CD4-positive, alpha-beta memory T cell (primary cell): ENCODE measurements at regions not wholly inside any gene's neighbourhood (a gene's known extent, or its start where the extent isn't known, plus 50 kb on each side); places are given as distances from the start of the nearest gene placed in this dataset.

Experiments
- CTCF ChIA-PET: fragments of 350-600 bp; sonication (Branson Sonifier 250); formaldehyde crosslinking; loops from one replicate; lab custom pipeline; 2021; ENCODE audit warnings: inconsistent platforms; ENCODE audit not compliant: partially characterized antibody; lab: Charles Lee
- POLR2A ChIA-PET: fragments of 350-600 bp; sonication (Branson Sonifier 250); formaldehyde crosslinking; loops from one replicate; lab custom pipeline; 2021; ENCODE audit not compliant: partially characterized antibody; lab: Charles Lee
- DNase-seq, 5 donors: peaks; one replicate each; pipeline versions ENCODE4 v3.0.0 to v3.0.0-alpha.2; 2020 to 2022; ENCODE audit warnings: mixed read lengths in 1 of 5
- H3K27ac ChIP-seq: one replicate; pipeline ENCODE4 v1.7.0; 2013; ENCODE audit warnings: low read depth, low read length
- H3K27me3 ChIP-seq: 2 replicates; pipeline ENCODE4 v1.7.0; 2013; ENCODE audit warnings: mild to moderate bottlenecking, low read length, moderate library complexity; ENCODE audit not compliant: insufficient read depth
- H3K36me3 ChIP-seq: 2 replicates; pipeline ENCODE4 v1.7.0; 2013; ENCODE audit warnings: mild to moderate bottlenecking, low read length, moderate library complexity; ENCODE audit not compliant: insufficient read depth
- H3K4me1 ChIP-seq: 2 replicates; pipeline ENCODE4 v1.7.0; 2013; ENCODE audit warnings: mild to moderate bottlenecking, low read length, moderate library complexity; ENCODE audit not compliant: insufficient read depth
- H3K4me3 ChIP-seq, 2 donors: one replicate each; pipeline ENCODE4 v1.7.0; 2013; ENCODE audit warnings: low read length in 2 of 2, mild to moderate bottlenecking in 1 of 2
- H3K9me3 ChIP-seq, 2 donors: one replicate each; pipeline ENCODE4 v1.7.0; 2013; ENCODE audit warnings: low read length in 2 of 2, control low read depth in 1 of 2; ENCODE audit not compliant: control insufficient read depth in 1 of 2
- H3K27ac Mint-ChIP-seq, 7 donors: one replicate each; pipeline ENCODE4 v1.8.0; 2020 to 2021; ENCODE audit warnings: mixed read lengths in 7 of 7, mild to moderate bottlenecking in 6 of 7, inconsistent platforms in 3 of 7, moderate library complexity in 3 of 7
- H3K27me3 Mint-ChIP-seq, 2 donors: one replicate each; pipeline ENCODE4 v1.8.0; 2020 to 2021; ENCODE audit warnings: mixed read lengths in 2 of 2
- H3K36me3 Mint-ChIP-seq, 2 donors: one replicate each; pipeline ENCODE4 v1.8.0; 2020 to 2021; ENCODE audit warnings: mixed read lengths in 2 of 2, inconsistent platforms in 1 of 2, mild to moderate bottlenecking in 1 of 2
- H3K4me1 Mint-ChIP-seq, 4 donors: one replicate each; pipeline ENCODE4 v1.8.0; 2020 to 2021; ENCODE audit warnings: mixed read lengths in 4 of 4, mild to moderate bottlenecking in 1 of 4
- H3K4me3 Mint-ChIP-seq, 8 donors: one replicate each; pipeline ENCODE4 v1.8.0; 2020 to 2021; ENCODE audit warnings: mixed read lengths in 8 of 8, mild to moderate bottlenecking in 7 of 8, moderate library complexity in 6 of 8, inconsistent platforms in 3 of 8
- H3K9me3 Mint-ChIP-seq, 8 donors: one replicate each; pipeline ENCODE4 v1.8.0; 2020 to 2021; ENCODE audit warnings: mixed read lengths in 8 of 8, mild to moderate bottlenecking in 5 of 8, inconsistent platforms in 3 of 8, moderate library complexity in 1 of 8
- intact Hi-C: fragments of 100-400 bp; cut with micrococcal nuclease; formaldehyde crosslinking; loops from one replicate; pipeline ENCODE4 v1.15.1; 2023

- intact Hi-C loops: no loop called here
- CTCF ChIA-PET: no interaction called here
- H3K9me3 ChIP-seq: no peaks in the 10 kb centered on the region
- Mint-ChIP-seq H3K9me3 (no peaks in the 10 kb centered on the region), H3K4me1 (no peaks in the 10 kb centered on the region), H3K27me3 (peaks cover 0 to 3% of the 10 kb centered on the region in 2 donors), H3K36me3 (no peaks in the 10 kb centered on the region), H3K27ac (no peak overlapping the region), H3K4me3 (no peak overlapping the region)
- H3K27ac ChIP-seq: no peak overlapping the region
- POLR2A ChIA-PET: no interaction called here
- H3K27me3 ChIP-seq: no peaks in the 10 kb centered on the region
- no peaks in the 10 kb centered on the region for H3K4me1 ChIP-seq
- no peak overlapping the region for H3K4me3 ChIP-seq
- no peaks in the 10 kb centered on the region for H3K36me3 ChIP-seq
- no peak for DNase-seq
These were observed 248.5 kb upstream of the CXXC4 start for GRCh38 chr4:104743215-104743653.

- no peak for DNase-seq
- no peaks in the 10 kb centered on the region for H3K36me3 ChIP-seq
- ChIA-PET CTCF (no interaction called here), POLR2A (no interaction called here)
- no peaks in the 10 kb centered on the region for H3K27me3 Mint-ChIP-seq
- H3K9me3 Mint-ChIP-seq: no peaks in the 10 kb centered on the region
- H3K4me1 ChIP-seq: no peaks in the 10 kb centered on the region
- H3K4me3 ChIP-seq: no peak overlapping the region
- no peaks in the 10 kb centered on the region for H3K9me3 ChIP-seq
- H3K27ac Mint-ChIP-seq: no peak overlapping the region
- no peaks in the 10 kb centered on the region for H3K36me3 Mint-ChIP-seq
- intact Hi-C loops: no loop called here
- H3K4me1 Mint-ChIP-seq: peaks cover 0 to 2% (median under 1%) of the 10 kb centered on the region in 4 donors
- H3K4me3 Mint-ChIP-seq: no peak overlapping the region
- no peaks in the 10 kb centered on the region for H3K27me3 ChIP-seq
- no peak overlapping the region for H3K27ac ChIP-seq
These were observed 252.9 kb upstream of the CXXC4 start for GRCh38 chr4:104747635-104748034.

DNA sequence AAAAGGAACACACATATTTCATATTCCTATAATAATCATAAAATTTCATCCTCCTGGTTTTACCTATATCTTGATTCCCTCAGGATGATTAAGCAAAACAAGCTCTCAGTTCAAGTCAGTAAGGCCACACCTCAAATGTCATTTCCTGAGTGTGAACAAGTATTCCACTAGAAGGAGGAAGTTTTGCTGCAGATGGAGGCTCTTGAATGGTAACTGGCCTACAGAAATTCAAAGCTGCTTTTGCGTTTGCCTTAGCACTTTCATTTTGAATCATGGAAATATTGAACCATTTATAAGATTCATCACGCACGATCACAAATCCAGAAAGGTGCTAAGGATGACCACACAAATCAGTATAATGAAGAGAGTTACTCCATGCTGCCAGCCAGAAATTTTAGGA is 254.4 kb upstream of the CXXC4 start:
- no peaks in the 10 kb centered on the region for H3K36me3 ChIP-seq
- H3K9me3 Mint-ChIP-seq: peaks cover 0 to 3% (median under 1%) of the 10 kb centered on the region in 8 donors
- H3K4me3 ChIP-seq: no peak overlapping the region
- no peaks in the 10 kb centered on the region for H3K27me3 Mint-ChIP-seq
- no peak overlapping the region for H3K4me3 Mint-ChIP-seq
- H3K27ac ChIP-seq: no peak overlapping the region
- intact Hi-C loops: no loop called here
- POLR2A ChIA-PET: no interaction called here
- no peak overlapping the region for H3K27ac Mint-ChIP-seq
- no peaks in the 10 kb centered on the region for H3K9me3 ChIP-seq
- H3K27me3 ChIP-seq: no peaks in the 10 kb centered on the region
- H3K36me3 Mint-ChIP-seq: no peaks in the 10 kb centered on the region
- no peak for DNase-seq
- no peaks in the 10 kb centered on the region for H3K4me1 ChIP-seq
- CTCF ChIA-PET: no interaction called here
- peaks cover 0 to 5% (median under 1%) of the 10 kb centered on the region in 4 donors for H3K4me1 Mint-ChIP-seq

DNA sequence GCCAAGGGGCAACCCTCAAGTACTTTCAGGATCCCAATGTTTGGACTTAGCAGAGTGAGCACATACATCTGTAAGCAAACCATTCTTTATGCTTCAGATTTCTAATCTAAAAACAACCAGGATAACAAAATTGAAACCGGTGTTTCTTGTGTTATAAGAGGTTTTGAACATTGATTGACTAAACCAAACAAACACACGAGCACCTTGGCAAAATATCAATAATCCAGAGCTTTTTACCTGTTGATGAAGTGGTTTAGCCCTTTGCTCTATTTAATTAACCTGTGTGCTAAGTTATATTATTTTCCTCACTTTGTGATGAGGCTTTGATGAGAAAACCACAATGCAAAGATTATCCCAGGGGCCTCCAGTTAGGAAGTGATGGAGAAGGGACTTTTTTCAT is 255.3 kb upstream of the CXXC4 start:
- ChIA-PET CTCF (no interaction called here), POLR2A (no interaction called here)
- Histone ChIP-seq H3K27me3 (no peaks in the 10 kb centered on the region), H3K36me3 (no peaks in the 10 kb centered on the region), H3K27ac (no peak overlapping the region), H3K9me3 (no peaks in the 10 kb centered on the region), H3K4me3 (no peak overlapping the region), H3K4me1 (no peaks in the 10 kb centered on the region)
- Mint-ChIP-seq H3K36me3 (no peaks in the 10 kb centered on the region), H3K27me3 (no peaks in the 10 kb centered on the region), H3K27ac (no peak overlapping the region), H3K9me3 (peaks cover 0 to 5% (median 2%) of the 10 kb centered on the region in 8 donors), H3K4me1 (peaks cover 0 to 5% (median under 1%) of the 10 kb centered on the region in 4 donors), H3K4me3 (no peak overlapping the region)
- DNase-seq: no peak
- intact Hi-C loops: no loop called here

DNA sequence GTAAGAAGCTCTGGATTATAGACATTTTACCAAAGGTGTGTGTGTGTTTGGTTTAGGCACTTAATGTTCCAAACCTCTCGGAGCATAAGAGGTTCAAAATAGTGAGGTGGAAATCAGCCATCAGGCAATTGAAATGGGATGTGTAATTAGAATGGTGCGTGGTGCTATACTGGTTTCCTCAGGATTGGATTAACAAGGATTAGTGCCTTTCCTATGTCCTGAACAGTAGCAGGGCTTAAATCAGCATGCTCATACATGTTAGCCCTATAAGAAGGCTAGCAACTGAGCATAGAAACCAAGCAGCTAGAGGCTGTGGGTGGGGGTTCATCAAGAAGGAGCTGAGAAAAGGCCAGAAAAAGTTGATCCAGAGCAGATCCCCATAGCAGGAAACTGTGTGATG is 256.8 kb upstream of the CXXC4 start:
- no peak overlapping the region for H3K27ac Mint-ChIP-seq
- Histone ChIP-seq H3K4me1 (no peaks in the 10 kb centered on the region), H3K9me3 (no peaks in the 10 kb centered on the region), H3K27me3 (no peaks in the 10 kb centered on the region), H3K36me3 (no peaks in the 10 kb centered on the region), H3K4me3 (no peak overlapping the region), H3K27ac (no peak overlapping the region)
- POLR2A ChIA-PET: no interaction called here
- no peaks in the 10 kb centered on the region for H3K36me3 Mint-ChIP-seq
- CTCF ChIA-PET: no interaction called here
- intact Hi-C loops: no loop called here
- H3K4me1 Mint-ChIP-seq: peaks cover 0 to 5% (median under 1%) of the 10 kb centered on the region in 4 donors
- no peak for DNase-seq
- peaks cover 0 to 5% (median 2%) of the 10 kb centered on the region in 8 donors for H3K9me3 Mint-ChIP-seq
- H3K27me3 Mint-ChIP-seq: no peaks in the 10 kb centered on the region
- no peak overlapping the region for H3K4me3 Mint-ChIP-seq

- Histone ChIP-seq H3K27me3 (no peaks in the 10 kb centered on the region), H3K36me3 (no peaks in the 10 kb centered on the region), H3K27ac (no peak overlapping the region), H3K4me1 (no peaks in the 10 kb centered on the region), H3K9me3 (no peaks in the 10 kb centered on the region), H3K4me3 (no peak overlapping the region)
- no peaks in the 10 kb centered on the region for H3K36me3 Mint-ChIP-seq
- H3K4me3 Mint-ChIP-seq: no peak overlapping the region
- H3K27ac Mint-ChIP-seq: no peak overlapping the region
- H3K9me3 Mint-ChIP-seq: peaks cover 0 to 5% (median 2%) of the 10 kb centered on the region in 8 donors
- DNase-seq: no peak
- intact Hi-C loops: no loop called here
- H3K4me1 Mint-ChIP-seq: peaks cover 0 to 5% (median under 1%) of the 10 kb centered on the region in 4 donors
- POLR2A ChIA-PET: no interaction called here
- CTCF ChIA-PET: no interaction called here
- no peaks in the 10 kb centered on the region for H3K27me3 Mint-ChIP-seq
These were observed 257.6 kb upstream of the CXXC4 start for GRCh38 chr4:104752337-104752736.

- H3K4me1 Mint-ChIP-seq: peaks cover 7 to 10% (median 8%) of the 10 kb centered on the region in 4 donors
- H3K27me3 Mint-ChIP-seq: no peaks in the 10 kb centered on the region
- H3K27ac Mint-ChIP-seq: no peak overlapping the region
- Histone ChIP-seq H3K27ac (no peak overlapping the region), H3K27me3 (no peaks in the 10 kb centered on the region), H3K36me3 (no peaks in the 10 kb centered on the region), H3K4me3 (no peak overlapping the region), H3K4me1 (no peaks in the 10 kb centered on the region), H3K9me3 (no peaks in the 10 kb centered on the region)
- ChIA-PET POLR2A (no interaction called here), CTCF (no interaction called here)
- no peak for DNase-seq
- no peak overlapping the region for H3K4me3 Mint-ChIP-seq
- peaks cover 0 to 5% (median 2%) of the 10 kb centered on the region in 8 donors for H3K9me3 Mint-ChIP-seq
- H3K36me3 Mint-ChIP-seq: no peaks in the 10 kb centered on the region
- intact Hi-C loops: no loop called here
These were observed 262.1 kb upstream of the CXXC4 start for GRCh38 chr4:104756837-104757236.

- intact Hi-C loops: no loop called here
- ChIA-PET CTCF (no interaction called here), POLR2A (no interaction called here)
- H3K27ac Mint-ChIP-seq: no peak overlapping the region
- Histone ChIP-seq H3K36me3 (no peaks in the 10 kb centered on the region), H3K27me3 (no peaks in the 10 kb centered on the region), H3K9me3 (no peaks in the 10 kb centered on the region), H3K4me3 (no peak overlapping the region), H3K27ac (no peak overlapping the region), H3K4me1 (no peaks in the 10 kb centered on the region)
- DNase-seq: peak in 2 of 5 donors; percentile 5 to 6
- H3K9me3 Mint-ChIP-seq: peaks cover 0 to 5% (median 2%) of the 10 kb centered on the region in 8 donors
- peaks cover 6 to 10% (median 7%) of the 10 kb centered on the region in 4 donors for H3K4me1 Mint-ChIP-seq
- H3K36me3 Mint-ChIP-seq: no peaks in the 10 kb centered on the region
- no peaks in the 10 kb centered on the region for H3K27me3 Mint-ChIP-seq
- peak overlapping the region in 1 of 8 donors; percentile 10 for H3K4me3 Mint-ChIP-seq
These were observed 263.9 kb upstream of the CXXC4 start for GRCh38 chr4:104758574-104758973.
